WTC11 (cell line): ENCODE measurements at regions not wholly inside any gene's neighbourhood (a gene's known extent, or its start where the extent isn't known, plus 50 kb on each side); places are given as distances from the start of the nearest gene placed in this dataset.

ENCODE experiments used
- ATAC-seq: fragments of 200-7000 bp; cut with Tn5 transposase; 2 replicates; pipeline ENCODE4 v1.10.0; 2021; ENCODE audit warnings: mild to moderate bottlenecking, moderate library complexity
- CTCF ChIA-PET: fragments of 300-600 bp; sonication (Branson Sonifier 250); formaldehyde crosslinking; loops from one replicate; lab custom pipeline; 2021; ENCODE audit warnings: antibody characterized with exemption; lab: Charles Lee
- POLR2A ChIA-PET: fragments of 350-600 bp; sonication (Branson Sonifier 250); formaldehyde crosslinking; loops from one replicate; lab custom pipeline; 2021; ENCODE audit warnings: antibody characterized with exemption; lab: Charles Lee
- DNase-seq: peaks from one replicate; pipeline ENCODE4 v3.0.0; 2021; ENCODE audit warnings: low spot score
- H3K27ac Mint-ChIP-seq: 2 replicates; pipeline ENCODE4 v1.8.0; 2021; ENCODE audit warnings: mixed read lengths
- H3K27me3 Mint-ChIP-seq: 2 replicates; pipeline ENCODE4 v1.8.0; 2021; ENCODE audit warnings: low read depth, mild to moderate bottlenecking, moderate library complexity, mixed read lengths
- H3K36me3 Mint-ChIP-seq: 2 replicates; pipeline ENCODE4 v1.8.0; 2021; ENCODE audit warnings: mixed read lengths
- H3K4me1 Mint-ChIP-seq: 2 replicates; pipeline ENCODE4 v1.8.0; 2022; ENCODE audit warnings: mixed read lengths
- H3K4me3 Mint-ChIP-seq: 2 replicates; pipeline ENCODE4 v1.8.0; 2021; ENCODE audit warnings: mild to moderate bottlenecking, moderate library complexity, mixed read lengths
- H3K9me3 Mint-ChIP-seq: 2 replicates; pipeline ENCODE4 v1.8.0; 2021; ENCODE audit warnings: mixed read lengths
- ATF1 ChIP-seq: sonication (generic); formaldehyde crosslinking; IDR thresholded peaks from 2 replicates; pipeline ENCODE4 v1.8.1; 2023; ENCODE audit warnings: mild to moderate bottlenecking, moderate library complexity, missing genetic modification reagents
- CBFB ChIP-seq: sonication (generic); formaldehyde crosslinking; IDR thresholded peaks from 2 replicates; pipeline ENCODE4 v1.8.1; 2022; ENCODE audit warnings: mild to moderate bottlenecking, low read depth, missing genetic modification reagents
- FOXJ3 ChIP-seq: sonication (generic); formaldehyde crosslinking; IDR thresholded peaks from 2 replicates; pipeline ENCODE4 v1.9.0; 2021; ENCODE audit warnings: missing genetic modification reagents, mild to moderate bottlenecking, borderline replicate concordance
- TEAD1 ChIP-seq: sonication (generic); formaldehyde crosslinking; IDR thresholded peaks from 2 replicates; pipeline ENCODE4 v1.8.0; 2022; ENCODE audit warnings: mild to moderate bottlenecking, missing genetic modification reagents
- TP53 ChIP-seq: sonication (generic); formaldehyde crosslinking; IDR thresholded peaks from 2 replicates; pipeline ENCODE4 v1.8.1; 2023; ENCODE audit warnings: mild to moderate bottlenecking, missing genetic modification reagents
- ZNF121 ChIP-seq: sonication (generic); formaldehyde crosslinking; IDR thresholded peaks from 2 replicates; pipeline ENCODE4 v1.8.0; 2023; ENCODE audit warnings: missing genetic modification reagents
- TF ChIP-seq, protein P1 (sequence below): sonication (generic); formaldehyde crosslinking; IDR thresholded peaks from 2 replicates; pipeline ENCODE4 v1.8.1; 2022; ENCODE audit warnings: mild to moderate bottlenecking, missing genetic modification reagents, moderate library complexity, borderline replicate concordance
- TF ChIP-seq, protein P2 (sequence below): sonication (generic); formaldehyde crosslinking; IDR thresholded peaks from 2 replicates; pipeline ENCODE4 v1.8.1; 2023; ENCODE audit warnings: mild to moderate bottlenecking, missing genetic modification reagents
- TF ChIP-seq, protein P3 (sequence below): sonication (generic); formaldehyde crosslinking; IDR thresholded peaks from 2 replicates; pipeline ENCODE4 v1.8.1; 2022; ENCODE audit warnings: low read depth, mild to moderate bottlenecking, moderate library complexity, missing genetic modification reagents, borderline replicate concordance
- TF ChIP-seq, protein P4 (sequence below): fragments of 250-450 bp; sonication (Bioruptor Pico); conservative IDR thresholded peaks from 2 replicates; pipeline ENCODE4 v1.9.0; 2021; ENCODE audit warnings: mild to moderate bottlenecking
- TF ChIP-seq, protein P5 (sequence below): sonication (generic); formaldehyde crosslinking; IDR thresholded peaks from 2 replicates; pipeline ENCODE4 v1.8.1; 2023; ENCODE audit warnings: mild to moderate bottlenecking, missing genetic modification reagents
- TF ChIP-seq, protein P6 (sequence below): sonication (generic); formaldehyde crosslinking; IDR thresholded peaks from 2 replicates; pipeline ENCODE4 v1.8.1; 2022; ENCODE audit warnings: mild to moderate bottlenecking, moderate library complexity, missing genetic modification reagents
- TF ChIP-seq, protein P7 (sequence below): sonication (generic); formaldehyde crosslinking; IDR thresholded peaks from 2 replicates; pipeline ENCODE4 v1.8.0; 2022; ENCODE audit warnings: mild to moderate bottlenecking, missing genetic modification reagents

DNA sequence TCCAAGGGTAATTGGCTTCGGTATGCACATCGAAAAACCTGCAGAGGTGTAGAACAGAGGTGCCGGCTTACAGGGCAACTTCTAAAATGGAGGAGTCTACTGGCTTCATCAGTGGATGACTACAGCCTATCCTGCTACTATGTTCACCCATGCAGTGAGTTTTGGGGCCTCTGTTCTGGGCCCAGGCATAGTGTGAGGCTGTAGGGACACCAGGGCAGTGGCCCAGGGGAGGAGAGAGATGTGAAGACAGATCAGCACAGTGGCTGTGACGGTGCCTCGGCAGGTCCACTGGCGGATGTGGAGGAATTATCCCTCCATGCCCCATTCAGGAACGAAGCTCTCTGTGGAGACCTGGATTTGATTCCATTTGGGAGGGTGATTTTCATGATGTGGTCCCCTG lies 235.3 kb upstream of the MKI67 start:
- POLR2A ChIA-PET = no interaction called here
- H3K27me3 Mint-ChIP-seq = no peaks in the 10 kb centered on the region; the same call in 1 of the 2 replicates
- DNase-seq = no peak
- TF ChIP-seq, protein P1, sequence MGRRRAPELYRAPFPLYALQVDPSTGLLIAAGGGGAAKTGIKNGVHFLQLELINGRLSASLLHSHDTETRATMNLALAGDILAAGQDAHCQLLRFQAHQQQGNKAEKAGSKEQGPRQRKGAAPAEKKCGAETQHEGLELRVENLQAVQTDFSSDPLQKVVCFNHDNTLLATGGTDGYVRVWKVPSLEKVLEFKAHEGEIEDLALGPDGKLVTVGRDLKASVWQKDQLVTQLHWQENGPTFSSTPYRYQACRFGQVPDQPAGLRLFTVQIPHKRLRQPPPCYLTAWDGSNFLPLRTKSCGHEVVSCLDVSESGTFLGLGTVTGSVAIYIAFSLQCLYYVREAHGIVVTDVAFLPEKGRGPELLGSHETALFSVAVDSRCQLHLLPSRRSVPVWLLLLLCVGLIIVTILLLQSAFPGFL (CRISPR knock-in tag) = no peak
- TF ChIP-seq, protein P2, sequence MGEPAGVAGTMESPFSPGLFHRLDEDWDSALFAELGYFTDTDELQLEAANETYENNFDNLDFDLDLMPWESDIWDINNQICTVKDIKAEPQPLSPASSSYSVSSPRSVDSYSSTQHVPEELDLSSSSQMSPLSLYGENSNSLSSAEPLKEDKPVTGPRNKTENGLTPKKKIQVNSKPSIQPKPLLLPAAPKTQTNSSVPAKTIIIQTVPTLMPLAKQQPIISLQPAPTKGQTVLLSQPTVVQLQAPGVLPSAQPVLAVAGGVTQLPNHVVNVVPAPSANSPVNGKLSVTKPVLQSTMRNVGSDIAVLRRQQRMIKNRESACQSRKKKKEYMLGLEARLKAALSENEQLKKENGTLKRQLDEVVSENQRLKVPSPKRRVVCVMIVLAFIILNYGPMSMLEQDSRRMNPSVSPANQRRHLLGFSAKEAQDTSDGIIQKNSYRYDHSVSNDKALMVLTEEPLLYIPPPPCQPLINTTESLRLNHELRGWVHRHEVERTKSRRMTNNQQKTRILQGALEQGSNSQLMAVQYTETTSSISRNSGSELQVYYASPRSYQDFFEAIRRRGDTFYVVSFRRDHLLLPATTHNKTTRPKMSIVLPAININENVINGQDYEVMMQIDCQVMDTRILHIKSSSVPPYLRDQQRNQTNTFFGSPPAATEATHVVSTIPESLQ (CRISPR knock-in tag) = no peak
- TF ChIP-seq, protein P3, sequence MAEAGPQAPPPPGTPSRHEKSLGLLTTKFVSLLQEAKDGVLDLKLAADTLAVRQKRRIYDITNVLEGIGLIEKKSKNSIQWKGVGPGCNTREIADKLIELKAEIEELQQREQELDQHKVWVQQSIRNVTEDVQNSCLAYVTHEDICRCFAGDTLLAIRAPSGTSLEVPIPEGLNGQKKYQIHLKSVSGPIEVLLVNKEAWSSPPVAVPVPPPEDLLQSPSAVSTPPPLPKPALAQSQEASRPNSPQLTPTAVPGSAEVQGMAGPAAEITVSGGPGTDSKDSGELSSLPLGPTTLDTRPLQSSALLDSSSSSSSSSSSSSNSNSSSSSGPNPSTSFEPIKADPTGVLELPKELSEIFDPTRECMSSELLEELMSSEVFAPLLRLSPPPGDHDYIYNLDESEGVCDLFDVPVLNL (CRISPR knock-in tag) = no peak
- TF ChIP-seq, protein P4, sequence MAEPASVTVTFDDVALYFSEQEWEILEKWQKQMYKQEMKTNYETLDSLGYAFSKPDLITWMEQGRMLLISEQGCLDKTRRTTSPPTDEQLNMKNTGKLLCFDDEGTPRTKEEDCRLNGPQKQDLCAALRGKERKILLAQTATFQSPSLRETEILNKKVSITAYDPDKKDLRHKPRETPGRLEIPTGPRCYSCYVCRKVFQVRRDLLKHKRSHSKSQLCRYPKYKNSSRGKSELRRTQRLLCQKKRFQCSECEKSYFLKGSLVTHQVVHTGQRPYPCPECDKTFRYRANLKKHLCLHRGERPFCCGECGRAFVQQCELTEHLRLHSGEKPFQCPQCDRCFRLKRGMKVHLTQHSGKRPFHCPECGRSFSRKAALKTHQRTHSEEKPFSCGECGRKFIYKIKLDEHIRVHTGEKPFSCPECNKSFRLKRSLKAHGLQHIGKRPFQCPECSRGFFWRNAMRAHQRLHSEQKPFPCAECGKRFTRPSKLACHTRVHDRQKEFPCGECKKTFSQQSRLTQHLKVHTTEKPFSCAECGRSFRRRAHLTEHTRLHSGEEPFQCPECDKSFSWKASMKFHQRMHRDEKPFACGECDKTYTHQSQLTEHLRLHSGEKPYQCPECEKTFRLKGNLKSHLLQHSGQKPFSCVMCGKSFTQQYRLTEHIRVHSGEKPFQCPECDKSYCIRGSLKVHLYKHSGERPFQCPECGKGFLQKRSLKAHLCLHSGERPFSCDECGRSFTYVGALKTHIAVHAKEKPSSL (CRISPR knock-in tag) = no peak
- TF ChIP-seq TEAD1 (CRISPR knock-in tag) (no peak), ZNF121 (no peak), FOXJ3 (CRISPR knock-in tag) (no peak)
- TF ChIP-seq, all 79 proteins: peak for 0
- Mint-ChIP-seq H3K27ac (no peak overlapping the region), H3K4me3 (no peak overlapping the region), H3K9me3 (peaks cover 43% of the 10 kb centered on the region), H3K36me3 (peaks cover 10% of the 10 kb centered on the region), H3K4me1 (no peaks in the 10 kb centered on the region)
- no peak for ATAC-seq
- CTCF ChIA-PET = no interaction called here

DNA sequence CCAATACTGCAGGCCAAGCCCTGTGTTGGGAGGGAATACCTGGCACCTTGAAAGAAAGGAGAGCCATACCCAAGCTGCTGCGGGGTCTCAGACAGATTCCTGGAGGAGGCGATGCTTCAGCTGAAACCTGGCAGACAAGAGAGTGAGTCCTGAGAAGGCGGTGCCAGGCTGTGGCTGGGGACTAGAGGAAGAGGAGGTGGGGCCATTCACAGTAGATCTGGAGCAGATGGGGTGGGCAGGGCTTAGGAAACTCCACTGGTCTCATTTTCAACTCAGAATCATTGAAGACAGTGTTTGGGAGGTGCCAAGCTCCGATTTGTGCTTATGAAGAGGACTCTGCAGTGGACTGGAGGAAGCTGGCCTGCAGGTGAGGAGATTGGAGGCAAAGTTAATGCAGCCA lies 236.3 kb upstream of the MKI67 start:
- ChIA-PET CTCF (no interaction called here), POLR2A (interaction anchor here (1.0 kb wide), 1 partner anchor 11 kb away, joined by 3 read pairs; no protein-coding TSS in a partner anchor)
- Mint-ChIP-seq H3K36me3 (peaks cover 10% of the 10 kb centered on the region), H3K4me3 (no peak overlapping the region), H3K4me1 (no peaks in the 10 kb centered on the region), H3K9me3 (peaks cover 33% of the 10 kb centered on the region), H3K27ac (no peak overlapping the region), H3K27me3 (no peaks in the 10 kb centered on the region; the same call in 1 of the 2 replicates)
- ATAC-seq = no peak
- TF ChIP-seq CBFB (CRISPR knock-in tag) = no peak
- TF ChIP-seq, protein P4 (CRISPR knock-in tag) = no peak
- TF ChIP-seq, protein P5, sequence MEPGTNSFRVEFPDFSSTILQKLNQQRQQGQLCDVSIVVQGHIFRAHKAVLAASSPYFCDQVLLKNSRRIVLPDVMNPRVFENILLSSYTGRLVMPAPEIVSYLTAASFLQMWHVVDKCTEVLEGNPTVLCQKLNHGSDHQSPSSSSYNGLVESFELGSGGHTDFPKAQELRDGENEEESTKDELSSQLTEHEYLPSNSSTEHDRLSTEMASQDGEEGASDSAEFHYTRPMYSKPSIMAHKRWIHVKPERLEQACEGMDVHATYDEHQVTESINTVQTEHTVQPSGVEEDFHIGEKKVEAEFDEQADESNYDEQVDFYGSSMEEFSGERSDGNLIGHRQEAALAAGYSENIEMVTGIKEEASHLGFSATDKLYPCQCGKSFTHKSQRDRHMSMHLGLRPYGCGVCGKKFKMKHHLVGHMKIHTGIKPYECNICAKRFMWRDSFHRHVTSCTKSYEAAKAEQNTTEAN (CRISPR knock-in tag) = no peak
- TF ChIP-seq, protein P6, sequence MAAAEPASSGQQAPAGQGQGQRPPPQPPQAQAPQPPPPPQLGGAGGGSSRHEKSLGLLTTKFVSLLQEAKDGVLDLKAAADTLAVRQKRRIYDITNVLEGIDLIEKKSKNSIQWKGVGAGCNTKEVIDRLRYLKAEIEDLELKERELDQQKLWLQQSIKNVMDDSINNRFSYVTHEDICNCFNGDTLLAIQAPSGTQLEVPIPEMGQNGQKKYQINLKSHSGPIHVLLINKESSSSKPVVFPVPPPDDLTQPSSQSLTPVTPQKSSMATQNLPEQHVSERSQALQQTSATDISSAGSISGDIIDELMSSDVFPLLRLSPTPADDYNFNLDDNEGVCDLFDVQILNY = no peak
- no peak for TF ChIP-seq ATF1 (CRISPR knock-in tag)
- TF ChIP-seq TP53 (CRISPR knock-in tag) = no peak
- TF ChIP-seq, protein P7, sequence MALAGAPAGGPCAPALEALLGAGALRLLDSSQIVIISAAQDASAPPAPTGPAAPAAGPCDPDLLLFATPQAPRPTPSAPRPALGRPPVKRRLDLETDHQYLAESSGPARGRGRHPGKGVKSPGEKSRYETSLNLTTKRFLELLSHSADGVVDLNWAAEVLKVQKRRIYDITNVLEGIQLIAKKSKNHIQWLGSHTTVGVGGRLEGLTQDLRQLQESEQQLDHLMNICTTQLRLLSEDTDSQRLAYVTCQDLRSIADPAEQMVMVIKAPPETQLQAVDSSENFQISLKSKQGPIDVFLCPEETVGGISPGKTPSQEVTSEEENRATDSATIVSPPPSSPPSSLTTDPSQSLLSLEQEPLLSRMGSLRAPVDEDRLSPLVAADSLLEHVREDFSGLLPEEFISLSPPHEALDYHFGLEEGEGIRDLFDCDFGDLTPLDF (CRISPR knock-in tag) = no peak
- DNase-seq = no peak
